GM19467 (cell line): ENCODE measurements at regions not wholly inside any gene's neighbourhood (a gene's known extent, or its start where the extent isn't known, plus 50 kb on each side); places are given as distances from the start of the nearest gene placed in this dataset.

ENCODE experiments used
- ATAC-seq: cut with Tn5 transposase; IDR thresholded peaks from one replicate; pipeline ENCODE4 v1.9.1; 2021; ENCODE audit warnings: mild to moderate bottlenecking, moderate library complexity; ENCODE audit not compliant: unreplicated experiment

DNA sequence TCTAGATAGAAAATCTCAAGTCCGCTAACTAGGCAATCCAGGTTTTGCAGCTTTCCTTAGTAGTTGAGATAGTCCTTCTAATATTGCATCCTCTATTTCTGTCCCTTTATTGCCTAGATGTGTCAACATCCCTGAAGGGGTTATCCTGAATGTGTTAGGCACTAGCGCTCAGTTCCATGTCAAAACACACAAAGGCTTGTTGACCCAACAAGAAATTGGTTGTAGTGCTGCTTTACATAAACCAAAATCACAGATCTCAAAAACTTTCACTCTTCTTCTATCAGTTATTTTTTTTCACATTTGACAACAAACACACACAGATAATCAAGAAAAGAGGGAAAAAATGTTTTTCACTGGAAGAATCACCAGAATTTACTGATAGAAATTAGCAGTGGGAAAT is 51.4 kb upstream of the SOX2 start:
- no peak for ATAC-seq

DNA sequence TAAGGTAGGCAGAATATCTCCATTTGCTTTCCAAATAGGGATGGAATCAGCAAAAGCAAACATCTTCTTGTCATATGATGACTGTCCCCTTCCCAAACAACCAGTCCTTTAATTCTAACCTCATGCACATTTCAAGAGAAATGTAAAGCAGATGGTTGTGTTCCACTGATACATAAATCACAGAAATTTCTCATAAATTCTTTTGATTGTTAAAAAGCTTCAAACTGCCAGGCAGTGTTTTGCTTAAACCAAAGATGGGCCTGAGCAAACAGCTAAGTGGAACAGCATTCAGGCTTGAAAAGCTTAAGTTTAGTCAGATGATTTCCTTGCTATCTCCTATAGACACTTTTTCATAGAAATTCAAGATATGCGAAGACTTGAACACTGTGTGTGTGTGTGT is 74.3 kb upstream of the SOX2 start:
- no peak for ATAC-seq

- ATAC-seq: no peak
Measured at GRCh38 chr3:181637056-181637455, 74.7 kb upstream of the SOX2 start.

DNA sequence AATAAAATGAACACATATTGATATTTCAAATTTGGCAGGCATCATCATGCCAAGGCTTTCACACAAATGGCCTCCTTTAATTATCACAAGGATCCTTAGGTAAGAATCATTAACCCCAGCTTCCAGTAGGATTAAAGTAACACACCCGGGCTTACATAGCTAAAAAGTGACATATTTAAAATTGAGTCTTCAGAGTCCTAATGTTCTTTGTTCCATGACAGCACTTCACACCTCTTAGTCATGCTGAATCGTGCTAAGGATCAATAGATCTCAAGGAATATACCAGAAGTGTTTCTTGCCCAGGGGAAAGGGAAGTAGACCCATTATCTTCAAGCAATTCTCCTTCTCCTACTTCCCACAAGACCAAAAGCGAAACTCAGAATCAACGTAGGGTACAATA is 76.6 kb upstream of the SOX2 start:
- no peak for ATAC-seq

GRCh38 chr3:181633556-181633955 is 78.2 kb upstream of the SOX2 start:
- ATAC-seq: no peak

DNA sequence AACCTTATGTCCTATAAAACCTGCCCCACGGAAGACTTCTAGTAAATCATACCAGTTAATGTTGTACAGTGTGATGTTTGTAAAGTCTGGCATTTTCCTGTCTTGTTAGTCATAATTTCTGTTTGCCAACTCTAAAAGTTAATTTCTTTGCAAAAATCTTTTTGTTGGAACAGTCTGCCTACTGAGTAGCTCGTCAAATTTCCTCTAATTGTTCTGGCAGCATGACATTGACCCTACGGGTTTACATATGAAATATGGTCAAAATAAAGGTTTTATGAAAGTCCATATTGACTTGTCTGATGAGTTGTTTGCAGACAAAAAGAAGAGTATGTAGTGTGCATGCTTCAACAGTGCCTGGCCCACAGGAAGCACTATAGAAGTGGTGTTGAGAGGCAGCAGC is 79.8 kb upstream of the SOX2 start:
- ATAC-seq: no peak

- ATAC-seq: no peak
Measured at GRCh38 chr3:181630853-181631252, 80.9 kb upstream of the SOX2 start.

DNA sequence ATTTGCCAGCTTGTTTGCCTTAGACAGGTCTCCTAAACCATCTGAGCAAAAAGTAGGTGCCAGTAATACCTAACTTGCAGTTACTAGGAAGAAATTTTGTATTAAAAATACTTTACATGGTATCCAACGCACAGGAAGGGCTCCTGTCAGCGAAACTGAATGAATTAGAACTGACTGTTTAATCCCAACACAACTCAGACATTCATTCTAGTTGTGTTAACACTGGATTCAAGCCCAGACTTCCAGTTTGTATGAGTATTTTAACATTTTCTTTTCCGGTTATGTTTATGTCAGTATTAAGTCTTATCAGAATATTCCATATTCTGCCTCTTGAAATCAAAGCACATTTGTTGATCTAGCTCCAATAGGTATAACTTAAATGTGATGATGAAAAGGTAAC is 82.0 kb upstream of the SOX2 start:
- no peak for ATAC-seq

DNA sequence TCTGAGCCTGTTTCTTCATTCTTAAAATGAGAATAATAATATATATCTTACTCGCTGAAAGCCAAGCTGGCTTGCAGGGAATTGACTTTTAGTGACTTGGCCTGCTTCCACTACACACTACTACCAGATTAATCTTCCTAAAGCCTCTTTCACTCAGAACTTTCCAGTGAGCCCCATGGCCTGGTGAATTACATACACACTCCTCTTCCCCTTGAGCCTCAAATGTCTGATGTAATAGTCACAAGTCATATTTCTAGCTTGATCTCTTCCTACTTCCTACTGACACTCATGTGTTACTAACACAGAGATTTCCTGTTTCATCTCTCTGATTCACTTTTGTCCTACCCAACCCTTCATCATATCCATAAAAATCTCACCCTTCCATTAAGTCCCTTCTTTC is 82.7 kb upstream of the SOX2 start:
- ATAC-seq: no peak

DNA sequence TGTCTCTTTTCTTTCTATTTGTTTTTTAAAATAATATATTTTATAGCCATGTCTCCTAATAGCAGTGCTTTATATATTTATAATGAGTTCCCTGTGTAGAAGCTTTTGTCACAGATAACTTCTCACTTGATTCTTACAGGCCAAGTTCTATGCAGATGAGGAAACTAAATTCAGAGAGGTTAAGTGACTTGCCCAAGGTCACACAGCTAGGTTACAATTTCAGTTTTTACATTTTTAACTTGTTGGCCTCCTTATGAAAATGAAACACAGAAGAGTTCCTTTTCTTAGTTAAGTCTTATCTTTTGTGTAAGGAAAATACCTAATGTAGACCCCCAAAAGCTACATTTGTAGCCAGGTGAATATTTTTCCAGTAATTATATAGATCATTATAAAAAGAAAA is 83.3 kb upstream of the SOX2 start:
- ATAC-seq: no peak

DNA sequence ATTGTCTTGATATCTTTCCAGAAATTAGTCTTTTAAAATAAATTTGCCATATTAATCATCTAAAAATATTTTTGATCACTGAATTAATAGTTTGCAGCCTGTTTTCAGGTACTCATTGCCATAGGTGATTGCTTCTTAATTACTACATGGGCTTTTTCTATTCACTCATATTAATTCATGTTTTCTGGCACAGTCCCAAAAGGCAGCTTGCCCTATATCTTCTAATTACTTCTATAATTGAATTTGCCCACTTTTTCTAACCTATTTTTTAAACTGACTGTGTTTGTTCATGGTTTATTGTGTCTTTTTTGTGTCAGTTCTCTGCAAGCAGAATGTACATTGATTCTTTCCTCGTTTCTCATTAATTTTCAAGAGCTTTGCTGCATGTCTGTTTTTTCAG is 85.7 kb upstream of the SOX2 start:
- ATAC-seq: no peak

DNA sequence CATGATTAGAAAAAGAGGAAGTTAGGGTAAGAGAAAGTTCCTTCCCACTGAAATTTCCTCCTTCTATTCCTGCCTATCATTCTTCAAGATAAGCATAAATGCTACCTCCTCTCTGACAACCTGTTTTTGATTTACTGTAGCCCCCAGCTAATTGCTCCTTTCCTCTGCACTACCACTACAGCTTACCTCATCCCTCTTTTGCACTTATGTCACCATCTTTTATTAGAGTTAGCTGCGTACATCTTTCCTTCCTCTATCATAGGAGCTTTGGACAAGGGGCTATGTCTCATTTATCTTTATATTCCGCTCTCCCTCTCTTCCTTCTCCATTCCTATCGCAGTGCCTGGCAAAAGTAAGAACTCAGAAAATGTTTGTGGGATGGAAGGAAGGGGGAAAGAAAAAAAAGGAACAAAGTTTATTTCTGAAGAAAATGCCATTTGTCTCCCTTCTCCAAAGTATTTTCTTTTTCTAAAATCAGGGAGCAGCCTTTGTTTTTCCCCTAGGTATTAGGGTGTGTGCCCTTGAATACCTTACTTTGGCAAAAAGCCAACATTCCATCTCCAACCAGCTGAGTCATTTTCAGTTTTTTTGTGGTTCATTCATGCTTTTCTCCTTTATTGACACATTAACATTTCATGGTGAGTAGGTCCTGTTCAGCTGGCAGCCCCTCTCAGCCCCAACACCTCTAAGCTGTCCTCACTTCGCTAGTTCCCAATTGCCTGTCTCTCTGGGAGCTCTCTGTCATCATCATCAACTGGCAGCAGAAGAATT is 87.6 kb upstream of the SOX2 start:
- no peak for ATAC-seq

DNA sequence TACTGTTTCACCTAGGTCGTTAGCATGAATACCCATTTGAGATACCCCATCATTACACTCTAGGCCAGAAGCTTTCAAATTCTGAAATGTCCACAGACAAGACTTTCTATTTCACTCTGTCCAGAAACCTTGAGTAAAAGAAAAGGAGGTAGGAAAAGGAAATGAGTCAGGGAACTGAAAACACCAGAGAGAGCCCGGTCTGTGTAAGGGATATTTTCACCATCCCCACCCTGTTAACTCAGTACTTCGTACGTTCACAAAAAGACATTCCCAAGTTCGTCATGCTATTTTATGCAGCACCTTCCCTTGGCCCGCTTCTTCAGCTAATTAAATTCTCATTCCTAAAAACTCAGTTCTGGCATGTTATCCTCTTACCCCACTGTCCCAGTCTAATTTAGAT is 89.4 kb upstream of the SOX2 start:
- no peak for ATAC-seq

GRCh38 chr3:181619897-181620296 is 91.8 kb upstream of the SOX2 start:
- ATAC-seq: no peak

- no peak for ATAC-seq
Measured at GRCh38 chr3:181618260-181618659, 93.5 kb upstream of the SOX2 start.

- ATAC-seq: no peak
Measured at GRCh38 chr3:181616088-181617070, 95.3 kb upstream of the SOX2 start.

DNA sequence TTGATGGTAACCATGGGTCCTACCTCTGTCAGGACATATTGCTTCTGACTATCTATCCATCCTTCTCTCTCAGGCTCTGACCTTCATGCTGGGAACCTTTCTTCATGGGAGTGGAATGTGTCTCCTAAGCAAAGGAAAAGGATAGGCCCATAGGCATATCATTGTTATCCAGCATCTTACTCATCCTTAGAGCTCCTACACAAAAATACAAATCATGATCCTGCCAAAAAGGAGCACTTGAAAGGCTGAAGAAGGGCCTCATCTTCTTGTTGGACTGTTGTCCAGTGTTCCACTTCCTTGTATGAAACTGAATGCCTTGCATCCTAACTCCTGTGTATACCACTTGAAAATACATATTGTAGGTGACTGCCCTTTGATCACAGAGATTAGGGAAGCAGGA is 96.1 kb upstream of the SOX2 start:
- no peak for ATAC-seq

DNA sequence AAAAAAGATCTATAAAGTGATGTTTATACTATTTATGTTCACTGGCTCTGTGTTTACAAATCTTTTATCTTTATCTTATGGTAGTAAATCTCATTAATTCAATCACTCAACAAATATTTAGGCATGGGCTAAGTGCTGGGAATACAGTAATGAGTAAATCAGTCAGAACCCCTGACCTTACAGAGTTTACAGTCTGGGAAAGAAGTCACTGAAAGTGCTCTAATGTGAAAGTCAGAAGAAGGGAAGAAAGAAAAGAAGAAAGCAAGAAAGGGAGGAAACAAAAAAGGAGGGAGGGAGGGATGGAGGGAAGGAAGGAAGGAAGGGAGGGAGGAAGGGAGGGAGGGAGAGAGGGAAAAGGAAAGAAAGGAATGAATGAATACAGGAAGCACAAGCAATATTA is 96.8 kb upstream of the SOX2 start:
- no peak for ATAC-seq

DNA sequence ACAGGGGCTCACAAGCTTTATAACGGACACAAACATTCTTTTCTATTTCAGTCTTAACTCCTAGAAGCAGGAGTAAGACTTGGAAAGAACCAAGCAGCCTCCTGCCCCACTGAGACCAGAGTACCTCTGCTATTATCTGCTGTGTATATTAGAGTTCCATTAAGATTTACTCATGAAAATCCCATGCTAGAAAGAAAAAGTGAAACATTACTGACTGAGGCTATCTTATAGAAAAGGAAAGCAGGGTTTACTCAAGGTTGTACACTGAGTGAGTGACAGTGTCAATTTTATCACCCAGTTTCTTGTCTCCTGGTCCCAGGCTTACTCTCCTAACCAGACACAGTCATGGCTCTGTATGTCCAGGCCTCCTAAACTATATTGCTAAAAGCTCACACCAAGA is 97.9 kb upstream of the SOX2 start:
- ATAC-seq: no peak

GRCh38 chr3:181613191-181613590 is 98.5 kb upstream of the SOX2 start:
- ATAC-seq: no peak

GRCh38 chr3:181610973-181611265 is 100.8 kb upstream of the SOX2 start:
- ATAC-seq: no peak
